Panc1 (cell line): ENCODE measurements at regions not wholly inside any gene's neighbourhood (a gene's known extent, or its start where the extent isn't known, plus 50 kb on each side); places are given as distances from the start of the nearest gene placed in this dataset.

ENCODE experiments used
- CTCF ChIP-seq: fragments of 450-650 bp; IDR thresholded peaks from 2 replicates; pipeline ENCODE4 v1.5.1; 2017; ENCODE audit warnings: mild to moderate bottlenecking
- POLR2AphosphoS5 ChIP-seq: IDR thresholded peaks from 2 replicates; pipeline ENCODE4 v1.6.1; 2012; ENCODE audit warnings: mild to moderate bottlenecking, low read depth, low read length, moderate library complexity
- REST ChIP-seq, 2 experiments: IDR thresholded peaks; 2 replicates each; pipeline ENCODE4 v1.6.1; 2011 to 2012; ENCODE audit warnings: low read depth in 2 of 2, control low read depth in 1 of 2, low read length in 1 of 2, mild to moderate bottlenecking in 1 of 2, moderate library complexity in 1 of 2; ENCODE audit not compliant: insufficient read depth in 1 of 2

- TF ChIP-seq CTCF = no peak
- no peak for TF ChIP-seq REST (IDR thresholded peaks at IDR 0.05; ENCODE audit: insufficient read depth in 1 of 2, low read depth in 2 of 2, low read length in 1 of 2)
- no peak for TF ChIP-seq POLR2AphosphoS5
Observed at GRCh38 chr1:113286156-113286555, 104.2 kb upstream of the MAGI3 start.
